ENCODE measurements at regions not wholly inside any gene's neighbourhood (a gene's known extent, or its start where the extent isn't known, plus 50 kb on each side); places are given as distances from the start of the nearest gene placed in this dataset.

DNA sequence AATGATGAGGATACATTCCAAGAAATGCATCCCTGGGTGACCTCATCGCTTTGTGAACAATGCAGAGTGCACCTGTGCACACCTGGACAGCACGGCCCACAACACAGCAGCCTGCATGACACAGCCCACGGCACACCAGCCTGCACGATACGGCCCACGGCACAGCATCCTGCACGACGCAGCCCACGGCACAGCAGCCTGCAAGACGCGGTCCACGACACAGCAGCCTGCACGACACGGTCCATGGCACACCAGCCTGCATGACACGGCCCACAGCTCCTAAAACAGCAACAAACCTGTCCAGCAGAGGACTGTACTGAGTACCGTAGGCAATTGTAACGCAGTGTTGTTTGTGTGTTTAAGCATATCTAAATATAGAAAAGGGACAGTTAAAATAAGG lies 134.7 kb upstream of the PPP2R2D start:
- no peak for DNase-seq
- H3K4me1 ChIP-seq (ENCODE audit: control insufficient read depth in 1 of 2, insufficient read depth in 2 of 2, low read length in 2 of 2) = no peaks in the 10 kb centered on the region
- TF ChIP-seq, protein P1, sequence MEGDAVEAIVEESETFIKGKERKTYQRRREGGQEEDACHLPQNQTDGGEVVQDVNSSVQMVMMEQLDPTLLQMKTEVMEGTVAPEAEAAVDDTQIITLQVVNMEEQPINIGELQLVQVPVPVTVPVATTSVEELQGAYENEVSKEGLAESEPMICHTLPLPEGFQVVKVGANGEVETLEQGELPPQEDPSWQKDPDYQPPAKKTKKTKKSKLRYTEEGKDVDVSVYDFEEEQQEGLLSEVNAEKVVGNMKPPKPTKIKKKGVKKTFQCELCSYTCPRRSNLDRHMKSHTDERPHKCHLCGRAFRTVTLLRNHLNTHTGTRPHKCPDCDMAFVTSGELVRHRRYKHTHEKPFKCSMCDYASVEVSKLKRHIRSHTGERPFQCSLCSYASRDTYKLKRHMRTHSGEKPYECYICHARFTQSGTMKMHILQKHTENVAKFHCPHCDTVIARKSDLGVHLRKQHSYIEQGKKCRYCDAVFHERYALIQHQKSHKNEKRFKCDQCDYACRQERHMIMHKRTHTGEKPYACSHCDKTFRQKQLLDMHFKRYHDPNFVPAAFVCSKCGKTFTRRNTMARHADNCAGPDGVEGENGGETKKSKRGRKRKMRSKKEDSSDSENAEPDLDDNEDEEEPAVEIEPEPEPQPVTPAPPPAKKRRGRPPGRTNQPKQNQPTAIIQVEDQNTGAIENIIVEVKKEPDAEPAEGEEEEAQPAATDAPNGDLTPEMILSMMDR (IDR thresholded peaks at IDR 0.05) = no peak
- Mint-ChIP-seq H3K4me3 (no peak overlapping the region), H3K27ac (no peak overlapping the region), H3K4me1 (no peaks in the 10 kb centered on the region), H3K9me3 (peaks cover 0 to 1% (median 0%) of the 10 kb centered on the region in 7 donors), H3K36me3 (no peaks in the 10 kb centered on the region), H3K27me3 (ENCODE audit: low read depth in 3 of 3) (peaks cover 1 to 4% (median 2%) of the 10 kb centered on the region in 3 donors)
- no peaks in the 10 kb centered on the region for H3K79me2 ChIP-seq (ENCODE audit: insufficient read depth, low read length)
- H3K9ac ChIP-seq (ENCODE audit: insufficient read depth, low read length, poor library complexity, severe bottlenecking) = no peak overlapping the region
- no peaks in the 10 kb centered on the region for H4K20me1 ChIP-seq (ENCODE audit: insufficient read depth, low read length)
- H3K27ac ChIP-seq (ENCODE audit: low read depth in 1 of 2, low read length in 2 of 2) = no peak overlapping the region
- intact Hi-C loops (cut with micrococcal nuclease) = no loop called here
- H3K4me3 ChIP-seq (replicated peaks in 1 of 3; ENCODE audit: low read depth in 2 of 3, low read length in 3 of 3) = no peak overlapping the region
- WGBS (ENCODE audit: insufficient coverage) = 92% methylated on average over 14 of the region's 17 CpGs
- H2AFZ ChIP-seq (ENCODE audit: insufficient read depth, low read depth, low read length, poor library complexity, severe bottlenecking) = no peak overlapping the region
- H3K36me3 ChIP-seq (replicated peaks in 1 of 2; ENCODE audit: control insufficient read depth in 1 of 2, insufficient read depth in 2 of 2, low read length in 2 of 2) = no peaks in the 10 kb centered on the region
- no peak overlapping the region for H3K4me2 ChIP-seq (replicated peaks; ENCODE audit: extremely low read depth, low read length, poor library complexity, severe bottlenecking)
- no peaks in the 10 kb centered on the region for H3K9me3 ChIP-seq (replicated peaks in 1 of 2; ENCODE audit: control insufficient read depth in 1 of 2, insufficient read depth in 1 of 2, low read length in 2 of 2)
- no peaks in the 10 kb centered on the region for H3K27me3 ChIP-seq (ENCODE audit: control insufficient read depth in 2 of 2, insufficient read depth in 2 of 2, low read length in 2 of 2)

DNA sequence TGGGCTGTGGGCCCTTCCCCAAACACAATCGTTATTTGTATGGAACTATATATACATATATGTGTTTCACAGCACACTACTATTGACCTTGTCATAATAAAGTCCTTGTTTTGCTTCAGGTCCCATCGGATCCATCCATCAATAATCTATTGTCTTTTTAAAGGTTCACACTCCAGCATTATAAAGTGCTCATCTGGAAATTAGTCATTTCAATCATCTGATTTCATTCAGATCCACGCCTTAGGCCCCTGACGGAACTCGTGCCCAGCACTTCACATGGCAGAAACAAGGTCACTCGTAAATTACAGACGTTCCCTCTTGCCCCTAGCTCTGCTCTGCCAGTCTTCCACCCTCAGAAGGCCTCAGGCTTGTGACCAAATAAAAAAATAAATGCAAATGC lies 133.1 kb upstream of the PPP2R2D start:
- Mint-ChIP-seq H3K36me3 (no peaks in the 10 kb centered on the region), H3K9me3 (peaks cover 0 to 1% (median 0%) of the 10 kb centered on the region in 7 donors), H3K27ac (no peak overlapping the region), H3K4me3 (no peak overlapping the region), H3K4me1 (no peaks in the 10 kb centered on the region), H3K27me3 (ENCODE audit: low read depth in 3 of 3) (peaks cover 2 to 4% (median 2%) of the 10 kb centered on the region in 3 donors)
- Histone ChIP-seq H2AFZ (ENCODE audit: insufficient read depth, low read depth, low read length, poor library complexity, severe bottlenecking) (no peak overlapping the region), H4K20me1 (ENCODE audit: insufficient read depth, low read length) (no peaks in the 10 kb centered on the region), H3K4me3 (replicated peaks in 1 of 3; ENCODE audit: low read depth in 2 of 3, low read length in 3 of 3) (no peak overlapping the region), H3K4me2 (replicated peaks; ENCODE audit: extremely low read depth, low read length, poor library complexity, severe bottlenecking) (no peak overlapping the region), H3K79me2 (ENCODE audit: insufficient read depth, low read length) (no peaks in the 10 kb centered on the region), H3K27me3 (ENCODE audit: control insufficient read depth in 2 of 2, insufficient read depth in 2 of 2, low read length in 2 of 2) (no peaks in the 10 kb centered on the region), H3K36me3 (replicated peaks in 1 of 2; ENCODE audit: control insufficient read depth in 1 of 2, insufficient read depth in 2 of 2, low read length in 2 of 2) (no peaks in the 10 kb centered on the region), H3K9ac (ENCODE audit: insufficient read depth, low read length, poor library complexity, severe bottlenecking) (no peak overlapping the region), H3K9me3 (replicated peaks in 1 of 2; ENCODE audit: control insufficient read depth in 1 of 2, insufficient read depth in 1 of 2, low read length in 2 of 2) (no peaks in the 10 kb centered on the region), H3K27ac (ENCODE audit: low read depth in 1 of 2, low read length in 2 of 2) (no peak overlapping the region), H3K4me1 (ENCODE audit: control insufficient read depth in 1 of 2, insufficient read depth in 2 of 2, low read length in 2 of 2) (no peaks in the 10 kb centered on the region)
- intact Hi-C loops (cut with micrococcal nuclease) = no loop called here
- TF ChIP-seq, protein P1 (IDR thresholded peaks at IDR 0.05) = no peak
- DNase-seq = no peak
- WGBS (ENCODE audit: insufficient coverage) = 93% methylated on average over 6 of the region's 7 CpGs

All from CD14-positive monocyte (primary cell).